Effector CD4-positive, alpha-beta T cell (primary cell): ENCODE measurements at regions not wholly inside any gene's neighbourhood (a gene's known extent, or its start where the extent isn't known, plus 50 kb on each side); places are given as distances from the start of the nearest gene placed in this dataset.
"Not testable (repeated sequence)": the region's sequence is repeated elsewhere in the genome, so short reads cannot be mapped to it uniquely, and the experiment has no call there.

Source experiments
- DNase-seq: peaks from one replicate; pipeline ENCODE4 v3.0.0-alpha.2; 2020

GRCh38 chr11:87456499-87456898 is 418.8 kb downstream of the TMEM135 start:
- DNase-seq = no peak

GRCh38 chr11:87455180-87455579 is 417.4 kb downstream of the TMEM135 start:
- no peak for DNase-seq

- DNase-seq = no peak
These were observed 416.5 kb downstream of the TMEM135 start for GRCh38 chr11:87454241-87454640.

- no peak for DNase-seq
These were observed 415.9 kb downstream of the TMEM135 start for GRCh38 chr11:87453531-87454089.

GRCh38 chr11:87452025-87452424 is 414.3 kb downstream of the TMEM135 start:
- not testable (repeated sequence) for DNase-seq

- DNase-seq = no peak
These were observed 413.7 kb downstream of the TMEM135 start for GRCh38 chr11:87451395-87451794.

GRCh38 chr11:87447606-87448005 is 409.9 kb downstream of the TMEM135 start:
- no peak for DNase-seq

GRCh38 chr11:87444993-87445392 is 407.3 kb downstream of the TMEM135 start:
- DNase-seq = no peak

GRCh38 chr11:87443707-87444106 is 406.0 kb downstream of the TMEM135 start:
- DNase-seq = no peak

- no peak for DNase-seq
These were observed 402.5 kb downstream of the TMEM135 start for GRCh38 chr11:87440076-87440770.

- DNase-seq = no peak
These were observed 400.7 kb downstream of the TMEM135 start for GRCh38 chr11:87438416-87438815.

GRCh38 chr11:87437844-87438223 is 400.1 kb downstream of the TMEM135 start:
- no peak for DNase-seq

GRCh38 chr11:87437133-87437843 is 399.6 kb downstream of the TMEM135 start:
- DNase-seq = no peak

GRCh38 chr11:87432022-87432421 is 394.3 kb downstream of the TMEM135 start:
- no peak for DNase-seq

GRCh38 chr11:87431392-87431791 is 393.7 kb downstream of the TMEM135 start:
- no peak for DNase-seq

GRCh38 chr11:87430821-87431220 is 393.1 kb downstream of the TMEM135 start:
- no peak for DNase-seq

GRCh38 chr11:87429996-87430395 is 392.3 kb downstream of the TMEM135 start:
- DNase-seq = no peak

GRCh38 chr11:87428266-87428665 is 390.5 kb downstream of the TMEM135 start:
- no peak for DNase-seq

GRCh38 chr11:87425943-87426342 is 388.2 kb downstream of the TMEM135 start:
- no peak for DNase-seq

- no peak for DNase-seq
These were observed 387.7 kb downstream of the TMEM135 start for GRCh38 chr11:87425391-87425790.

GRCh38 chr11:87423161-87423560 is 385.4 kb downstream of the TMEM135 start:
- DNase-seq = no peak

- DNase-seq = no peak
These were observed 384.8 kb downstream of the TMEM135 start for GRCh38 chr11:87422566-87422965.

- DNase-seq = peak; percentile 7
These were observed 383.7 kb downstream of the TMEM135 start for GRCh38 chr11:87421422-87421821.

- DNase-seq = no peak
These were observed 380.2 kb downstream of the TMEM135 start for GRCh38 chr11:87417951-87418350.
